WTC11 (cell line): ENCODE measurements at regions not wholly inside any gene's neighbourhood (a gene's known extent, or its start where the extent isn't known, plus 50 kb on each side); places are given as distances from the start of the nearest gene placed in this dataset.

Source experiments
- ATAC-seq: fragments of 200-7000 bp; cut with Tn5 transposase; 2 replicates; pipeline ENCODE4 v1.10.0; 2021; ENCODE audit warnings: mild to moderate bottlenecking, moderate library complexity
- CTCF ChIA-PET: fragments of 300-600 bp; sonication (Branson Sonifier 250); formaldehyde crosslinking; loops from one replicate; lab custom pipeline; 2021; ENCODE audit warnings: antibody characterized with exemption; lab: Charles Lee
- POLR2A ChIA-PET: fragments of 350-600 bp; sonication (Branson Sonifier 250); formaldehyde crosslinking; loops from one replicate; lab custom pipeline; 2021; ENCODE audit warnings: antibody characterized with exemption; lab: Charles Lee
- DNase-seq: peaks from one replicate; pipeline ENCODE4 v3.0.0; 2021; ENCODE audit warnings: low spot score
- H3K27ac Mint-ChIP-seq: 2 replicates; pipeline ENCODE4 v1.8.0; 2021; ENCODE audit warnings: mixed read lengths
- H3K27me3 Mint-ChIP-seq: 2 replicates; pipeline ENCODE4 v1.8.0; 2021; ENCODE audit warnings: low read depth, mild to moderate bottlenecking, moderate library complexity, mixed read lengths
- H3K36me3 Mint-ChIP-seq: 2 replicates; pipeline ENCODE4 v1.8.0; 2021; ENCODE audit warnings: mixed read lengths
- H3K4me1 Mint-ChIP-seq: 2 replicates; pipeline ENCODE4 v1.8.0; 2022; ENCODE audit warnings: mixed read lengths
- H3K4me3 Mint-ChIP-seq: 2 replicates; pipeline ENCODE4 v1.8.0; 2021; ENCODE audit warnings: mild to moderate bottlenecking, moderate library complexity, mixed read lengths
- H3K9me3 Mint-ChIP-seq: 2 replicates; pipeline ENCODE4 v1.8.0; 2021; ENCODE audit warnings: mixed read lengths
- ATF1 ChIP-seq: sonication (generic); formaldehyde crosslinking; IDR thresholded peaks from 2 replicates; pipeline ENCODE4 v1.8.1; 2023; ENCODE audit warnings: mild to moderate bottlenecking, moderate library complexity, missing genetic modification reagents
- CREB1 ChIP-seq: sonication (generic); formaldehyde crosslinking; IDR thresholded peaks from 2 replicates; pipeline ENCODE4 v1.8.0; 2023; ENCODE audit warnings: mild to moderate bottlenecking, missing genetic modification reagents
- CTCF ChIP-seq: fragments of 200-600 bp; IDR thresholded peaks from 2 replicates; pipeline ENCODE4 v1.8.0; 2022; ENCODE audit warnings: antibody characterized with exemption
- E2F4 ChIP-seq: sonication (generic); formaldehyde crosslinking; IDR thresholded peaks from 2 replicates; pipeline ENCODE4 v1.8.1; 2022; ENCODE audit warnings: low read depth, mild to moderate bottlenecking, moderate library complexity, missing genetic modification reagents, borderline replicate concordance
- FOXJ3 ChIP-seq: sonication (generic); formaldehyde crosslinking; IDR thresholded peaks from 2 replicates; pipeline ENCODE4 v1.9.0; 2021; ENCODE audit warnings: missing genetic modification reagents, mild to moderate bottlenecking, borderline replicate concordance
- FOXK1 ChIP-seq: sonication (generic); formaldehyde crosslinking; IDR thresholded peaks from 2 replicates; pipeline ENCODE4 v1.8.0; 2022; ENCODE audit warnings: mild to moderate bottlenecking, moderate library complexity, missing genetic modification reagents
- GTF2I ChIP-seq: fragments of 250-450 bp; sonication (Bioruptor Pico); conservative IDR thresholded peaks from 2 replicates; pipeline ENCODE4 v1.4.0; 2021; ENCODE audit warnings: mild to moderate bottlenecking
- MXD4 ChIP-seq: fragments of 250-450 bp; sonication (Bioruptor Pico); IDR thresholded peaks from 2 replicates; pipeline ENCODE4 v1.8.0; 2021; ENCODE audit warnings: mild to moderate bottlenecking, moderate library complexity, borderline replicate concordance
- MYBL2 ChIP-seq: sonication (generic); formaldehyde crosslinking; IDR thresholded peaks from 2 replicates; pipeline ENCODE4 v1.8.1; 2023; ENCODE audit warnings: mild to moderate bottlenecking, moderate library complexity, missing genetic modification reagents
- NFATC4 ChIP-seq: fragments of 250-450 bp; sonication (Bioruptor Pico); IDR thresholded peaks from 2 replicates; pipeline ENCODE4 v1.9.0; 2021; ENCODE audit warnings: mild to moderate bottlenecking
- NR2C2 ChIP-seq: sonication (generic); formaldehyde crosslinking; IDR thresholded peaks from 2 replicates; pipeline ENCODE4 v1.8.0; 2022; ENCODE audit warnings: mild to moderate bottlenecking, missing genetic modification reagents
- OVOL2 ChIP-seq: fragments of 250-450 bp; sonication (Bioruptor Pico); IDR thresholded peaks from 2 replicates; pipeline ENCODE4 v1.9.0; 2021; ENCODE audit warnings: mild to moderate bottlenecking, borderline replicate concordance
- TCF7 ChIP-seq: sonication (generic); formaldehyde crosslinking; IDR thresholded peaks from 2 replicates; pipeline ENCODE4 v1.8.0; 2022; ENCODE audit warnings: mild to moderate bottlenecking, low read depth, missing genetic modification reagents, moderate library complexity
- ZNF121 ChIP-seq: sonication (generic); formaldehyde crosslinking; IDR thresholded peaks from 2 replicates; pipeline ENCODE4 v1.8.0; 2023; ENCODE audit warnings: missing genetic modification reagents
- ZNF423 ChIP-seq: fragments of 250-450 bp; sonication (Bioruptor Pico); IDR thresholded peaks from 2 replicates; pipeline ENCODE4 v2.1.2; 2022; ENCODE audit warnings: mild to moderate bottlenecking, moderate library complexity
- TF ChIP-seq, protein P1 (sequence below): sonication (generic); formaldehyde crosslinking; IDR thresholded peaks from 2 replicates; pipeline ENCODE4 v1.8.1; 2023; ENCODE audit warnings: mild to moderate bottlenecking, missing genetic modification reagents, borderline replicate concordance
- TF ChIP-seq, protein P2 (sequence below): fragments of 250-450 bp; sonication (Bioruptor Pico); conservative IDR thresholded peaks from 2 replicates; pipeline ENCODE4 v1.9.0; 2021; ENCODE audit warnings: mild to moderate bottlenecking
- TF ChIP-seq, protein P3 (sequence below): sonication (generic); formaldehyde crosslinking; IDR thresholded peaks from 2 replicates; pipeline ENCODE4 v1.8.1; 2022; ENCODE audit warnings: low read depth, missing genetic modification reagents, borderline replicate concordance

DNA sequence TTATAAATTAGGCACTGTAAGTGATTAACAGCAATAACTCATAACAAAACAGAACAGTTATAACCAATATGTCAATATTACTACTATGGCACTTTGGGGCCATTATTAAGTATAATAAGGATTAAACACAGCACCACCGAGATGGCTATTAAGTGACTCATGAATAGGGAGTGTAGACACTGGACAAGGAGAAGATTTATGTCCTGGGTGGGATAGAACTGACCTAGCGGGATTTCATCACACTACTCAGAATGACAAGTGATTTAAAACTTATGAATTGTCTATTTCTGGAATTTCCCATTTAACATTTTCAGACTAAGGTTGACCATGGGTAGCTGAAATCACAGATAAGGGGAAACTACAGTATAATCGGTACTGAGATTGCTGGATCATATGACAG, 79.0 kb upstream of the SLC7A1 start:
- CTCF ChIA-PET: no interaction called here
- Mint-ChIP-seq H3K9me3 (peaks cover 14% of the 10 kb centered on the region), H3K27me3 (no peaks in the 10 kb centered on the region), H3K4me3 (no peak overlapping the region), H3K27ac (no peak overlapping the region), H3K36me3 (no peaks in the 10 kb centered on the region), H3K4me1 (peaks cover 3% of the 10 kb centered on the region)
- POLR2A ChIA-PET: no interaction called here
- TF ChIP-seq ZNF423 (CRISPR knock-in tag) (no peak), OVOL2 (CRISPR knock-in tag) (no peak), MYBL2 (CRISPR knock-in tag) (no peak), CREB1 (CRISPR knock-in tag) (no peak), NR2C2 (CRISPR knock-in tag) (no peak), FOXJ3 (no peak), MXD4 (no peak), GTF2I (CRISPR knock-in tag) (no peak), TCF7 (CRISPR knock-in tag) (no peak), NFATC4 (CRISPR knock-in tag) (no peak)
- TF ChIP-seq, protein P1, sequence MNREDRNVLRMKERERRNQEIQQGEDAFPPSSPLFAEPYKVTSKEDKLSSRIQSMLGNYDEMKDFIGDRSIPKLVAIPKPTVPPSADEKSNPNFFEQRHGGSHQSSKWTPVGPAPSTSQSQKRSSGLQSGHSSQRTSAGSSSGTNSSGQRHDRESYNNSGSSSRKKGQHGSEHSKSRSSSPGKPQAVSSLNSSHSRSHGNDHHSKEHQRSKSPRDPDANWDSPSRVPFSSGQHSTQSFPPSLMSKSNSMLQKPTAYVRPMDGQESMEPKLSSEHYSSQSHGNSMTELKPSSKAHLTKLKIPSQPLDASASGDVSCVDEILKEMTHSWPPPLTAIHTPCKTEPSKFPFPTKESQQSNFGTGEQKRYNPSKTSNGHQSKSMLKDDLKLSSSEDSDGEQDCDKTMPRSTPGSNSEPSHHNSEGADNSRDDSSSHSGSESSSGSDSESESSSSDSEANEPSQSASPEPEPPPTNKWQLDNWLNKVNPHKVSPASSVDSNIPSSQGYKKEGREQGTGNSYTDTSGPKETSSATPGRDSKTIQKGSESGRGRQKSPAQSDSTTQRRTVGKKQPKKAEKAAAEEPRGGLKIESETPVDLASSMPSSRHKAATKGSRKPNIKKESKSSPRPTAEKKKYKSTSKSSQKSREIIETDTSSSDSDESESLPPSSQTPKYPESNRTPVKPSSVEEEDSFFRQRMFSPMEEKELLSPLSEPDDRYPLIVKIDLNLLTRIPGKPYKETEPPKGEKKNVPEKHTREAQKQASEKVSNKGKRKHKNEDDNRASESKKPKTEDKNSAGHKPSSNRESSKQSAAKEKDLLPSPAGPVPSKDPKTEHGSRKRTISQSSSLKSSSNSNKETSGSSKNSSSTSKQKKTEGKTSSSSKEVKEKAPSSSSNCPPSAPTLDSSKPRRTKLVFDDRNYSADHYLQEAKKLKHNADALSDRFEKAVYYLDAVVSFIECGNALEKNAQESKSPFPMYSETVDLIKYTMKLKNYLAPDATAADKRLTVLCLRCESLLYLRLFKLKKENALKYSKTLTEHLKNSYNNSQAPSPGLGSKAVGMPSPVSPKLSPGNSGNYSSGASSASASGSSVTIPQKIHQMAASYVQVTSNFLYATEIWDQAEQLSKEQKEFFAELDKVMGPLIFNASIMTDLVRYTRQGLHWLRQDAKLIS: no peak
- TF ChIP-seq, protein P2, sequence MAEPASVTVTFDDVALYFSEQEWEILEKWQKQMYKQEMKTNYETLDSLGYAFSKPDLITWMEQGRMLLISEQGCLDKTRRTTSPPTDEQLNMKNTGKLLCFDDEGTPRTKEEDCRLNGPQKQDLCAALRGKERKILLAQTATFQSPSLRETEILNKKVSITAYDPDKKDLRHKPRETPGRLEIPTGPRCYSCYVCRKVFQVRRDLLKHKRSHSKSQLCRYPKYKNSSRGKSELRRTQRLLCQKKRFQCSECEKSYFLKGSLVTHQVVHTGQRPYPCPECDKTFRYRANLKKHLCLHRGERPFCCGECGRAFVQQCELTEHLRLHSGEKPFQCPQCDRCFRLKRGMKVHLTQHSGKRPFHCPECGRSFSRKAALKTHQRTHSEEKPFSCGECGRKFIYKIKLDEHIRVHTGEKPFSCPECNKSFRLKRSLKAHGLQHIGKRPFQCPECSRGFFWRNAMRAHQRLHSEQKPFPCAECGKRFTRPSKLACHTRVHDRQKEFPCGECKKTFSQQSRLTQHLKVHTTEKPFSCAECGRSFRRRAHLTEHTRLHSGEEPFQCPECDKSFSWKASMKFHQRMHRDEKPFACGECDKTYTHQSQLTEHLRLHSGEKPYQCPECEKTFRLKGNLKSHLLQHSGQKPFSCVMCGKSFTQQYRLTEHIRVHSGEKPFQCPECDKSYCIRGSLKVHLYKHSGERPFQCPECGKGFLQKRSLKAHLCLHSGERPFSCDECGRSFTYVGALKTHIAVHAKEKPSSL: no peak
- no peak for ATAC-seq
- DNase-seq: no peak

- Mint-ChIP-seq H3K4me3 (no peak overlapping the region), H3K36me3 (peaks cover 64% of the 10 kb centered on the region), H3K9me3 (peaks cover 82% of the 10 kb centered on the region), H3K4me1 (no peaks in the 10 kb centered on the region), H3K27me3 (peaks cover 15% of the 10 kb centered on the region), H3K27ac (no peak overlapping the region)
- DNase-seq: no peak
- POLR2A ChIA-PET: no interaction called here
- CTCF ChIA-PET: no interaction called here
- ATAC-seq: no peak
- TF ChIP-seq FOXK1: no peak
- no peak for TF ChIP-seq ZNF121 (CRISPR knock-in tag)
- no peak for TF ChIP-seq CTCF
- TF ChIP-seq ATF1 (CRISPR knock-in tag): no peak
- no peak for TF ChIP-seq FOXJ3
- TF ChIP-seq, protein P3, sequence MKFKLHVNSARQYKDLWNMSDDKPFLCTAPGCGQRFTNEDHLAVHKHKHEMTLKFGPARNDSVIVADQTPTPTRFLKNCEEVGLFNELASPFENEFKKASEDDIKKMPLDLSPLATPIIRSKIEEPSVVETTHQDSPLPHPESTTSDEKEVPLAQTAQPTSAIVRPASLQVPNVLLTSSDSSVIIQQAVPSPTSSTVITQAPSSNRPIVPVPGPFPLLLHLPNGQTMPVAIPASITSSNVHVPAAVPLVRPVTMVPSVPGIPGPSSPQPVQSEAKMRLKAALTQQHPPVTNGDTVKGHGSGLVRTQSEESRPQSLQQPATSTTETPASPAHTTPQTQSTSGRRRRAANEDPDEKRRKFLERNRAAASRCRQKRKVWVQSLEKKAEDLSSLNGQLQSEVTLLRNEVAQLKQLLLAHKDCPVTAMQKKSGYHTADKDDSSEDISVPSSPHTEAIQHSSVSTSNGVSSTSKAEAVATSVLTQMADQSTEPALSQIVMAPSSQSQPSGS (CRISPR knock-in tag): no peak
- TF ChIP-seq E2F4 (CRISPR knock-in tag): no peak
These were observed 69.1 kb upstream of the SLC7A1 start for GRCh38 chr13:29664591-29664990.
